GM13977 (cell line): ENCODE measurements at regions not wholly inside any gene's neighbourhood (a gene's known extent, or its start where the extent isn't known, plus 50 kb on each side); places are given as distances from the start of the nearest gene placed in this dataset.

Source experiments
- DNase-seq: peaks from one replicate; pipeline ENCODE4 v3.0.0; 2012; ENCODE audit warnings: low spot score
- CTCF ChIP-seq: IDR thresholded peaks from 2 replicates; pipeline ENCODE4 v1.5.1; 2012; ENCODE audit warnings: mild to moderate bottlenecking, control low read depth; ENCODE audit not compliant: insufficient read depth; ENCODE audit errors: extremely low read depth, missing control alignments
- in situ Hi-C: fragments of 300-500 bp; cut with MboI; formaldehyde crosslinking; loops from one replicate; pipeline ENCODE4 v1.12.0; 2022; ENCODE audit warnings: low sequenced_read_pairs, low pct_unique_long_range_greater_than_20kb, mixed read lengths, inconsistent platforms; ENCODE audit not compliant: unreplicated experiment

GRCh38 chr5:26578002-26578401 is 460.4 kb downstream of the CDH9 start:
- no peak for DNase-seq
- in situ Hi-C loops = no loop called here
- TF ChIP-seq CTCF = no peak

- in situ Hi-C loops = no loop called here
- no peak for DNase-seq
- TF ChIP-seq CTCF = no peak
Measured at GRCh38 chr5:26572480-26572879, 465.9 kb downstream of the CDH9 start.

DNA sequence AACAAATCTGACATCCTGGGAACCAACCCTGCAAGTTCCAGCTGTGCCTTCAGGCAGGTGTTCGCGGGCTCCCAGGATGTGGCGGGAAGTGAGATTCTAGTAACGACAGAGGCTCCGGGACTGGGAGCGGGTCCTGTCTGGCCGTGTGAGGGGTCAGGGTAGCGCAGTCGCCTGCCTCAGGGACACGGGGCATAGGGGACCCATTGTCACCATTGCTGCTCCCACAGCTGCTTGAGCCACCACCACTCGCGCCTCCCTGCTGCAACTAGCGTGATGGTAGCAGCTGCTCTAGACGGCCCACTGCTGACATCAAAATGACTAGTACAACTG is 468.5 kb downstream of the CDH9 start:
- in situ Hi-C loops = no loop called here
- TF ChIP-seq CTCF = no peak

DNA sequence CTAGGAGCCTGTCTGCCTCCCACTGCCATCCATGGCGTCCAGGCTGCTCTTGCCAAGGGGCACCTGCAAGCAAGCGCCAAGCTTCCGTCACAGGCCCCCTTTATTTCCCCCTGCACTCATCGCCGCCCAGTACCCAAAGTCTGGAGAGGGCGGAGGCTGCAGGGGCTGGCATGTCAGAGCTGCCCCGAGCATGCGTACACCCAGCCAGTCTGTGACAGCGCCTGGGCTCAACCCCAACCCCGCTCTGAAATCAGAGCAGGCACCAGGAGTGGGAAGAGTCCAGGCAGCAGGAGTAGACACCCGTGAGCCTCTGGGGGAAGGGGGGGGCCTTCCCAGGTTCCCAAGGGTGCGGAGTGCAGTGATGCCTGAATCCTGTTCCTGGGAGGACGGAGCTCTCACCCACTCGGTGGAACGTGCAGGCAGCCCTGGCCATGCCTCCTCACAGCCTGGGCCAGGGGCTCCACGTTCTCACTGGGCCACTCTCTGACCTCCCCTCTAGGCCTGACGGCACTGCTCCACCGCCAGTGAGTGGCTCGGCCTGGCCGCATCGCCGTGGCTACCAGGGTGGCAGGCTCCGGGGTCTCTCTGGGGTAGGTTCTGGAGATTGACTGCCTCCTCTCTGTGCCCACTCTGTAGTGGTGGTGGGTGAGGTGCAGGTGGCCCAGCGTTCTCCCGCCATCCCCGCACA is 469.0 kb downstream of the CDH9 start:
- in situ Hi-C loops = no loop called here
- no peak for TF ChIP-seq CTCF
- no peak for DNase-seq

More for the DNA sequence above, 468.5 kb downstream of the CDH9 start:
- no peak for DNase-seq

GRCh38 chr5:26568316-26568715 is 470.1 kb downstream of the CDH9 start:
- DNase-seq = no peak
- TF ChIP-seq CTCF = no peak
- in situ Hi-C loops = no loop called here

GRCh38 chr5:26563979-26564378 is 474.4 kb downstream of the CDH9 start:
- in situ Hi-C loops = no loop called here
- DNase-seq = no peak
- no peak for TF ChIP-seq CTCF
